Upper lobe of left lung (tissue), 4 donors: ENCODE measurements at regions not wholly inside any gene's neighbourhood (a gene's known extent, or its start where the extent isn't known, plus 50 kb on each side); places are given as distances from the start of the nearest gene placed in this dataset.

ENCODE experiments used
- POLR2AphosphoS5 ChIP-seq, 2 donors: sonication (generic); formaldehyde crosslinking; IDR thresholded peaks; one replicate each; pipeline ENCODE4 v1.5.1; 2017; ENCODE audit warnings: antibody characterized with exemption in 2 of 2
- TF ChIP-seq, protein P1 (sequence below), 6 experiments: fragments of 450-650 bp in 4 of 6; fragments of 200-600 bp in 2 of 6; sonication (generic) in 2 of 6; IDR thresholded peaks; one replicate each; pipeline ENCODE4 v1.5.1; 2016 to 2019; ENCODE audit warnings: antibody characterized with exemption in 6 of 6

DNA sequence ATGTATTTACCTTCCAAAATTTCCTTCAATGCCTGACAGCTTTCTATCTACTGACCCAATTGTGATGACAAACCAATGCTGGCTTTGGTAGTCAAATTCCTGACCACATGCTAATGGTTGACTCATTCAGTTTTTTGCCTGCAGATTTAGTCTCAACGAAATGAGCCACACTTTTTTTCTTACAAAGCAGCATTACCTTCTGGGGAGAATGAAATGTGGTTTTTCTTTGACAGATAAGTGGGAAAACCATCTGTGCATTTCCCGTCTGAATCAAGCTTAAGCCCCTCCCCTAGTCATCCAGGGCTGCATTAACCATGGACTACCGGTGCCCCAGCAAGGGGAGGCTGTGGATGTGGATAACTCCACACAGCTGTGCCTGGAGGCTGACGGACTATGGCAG lies 99.6 kb upstream of the TAF11L2 start:
- no peak for TF ChIP-seq POLR2AphosphoS5 (IDR thresholded peaks at IDR 0.05)
- TF ChIP-seq, protein P1, sequence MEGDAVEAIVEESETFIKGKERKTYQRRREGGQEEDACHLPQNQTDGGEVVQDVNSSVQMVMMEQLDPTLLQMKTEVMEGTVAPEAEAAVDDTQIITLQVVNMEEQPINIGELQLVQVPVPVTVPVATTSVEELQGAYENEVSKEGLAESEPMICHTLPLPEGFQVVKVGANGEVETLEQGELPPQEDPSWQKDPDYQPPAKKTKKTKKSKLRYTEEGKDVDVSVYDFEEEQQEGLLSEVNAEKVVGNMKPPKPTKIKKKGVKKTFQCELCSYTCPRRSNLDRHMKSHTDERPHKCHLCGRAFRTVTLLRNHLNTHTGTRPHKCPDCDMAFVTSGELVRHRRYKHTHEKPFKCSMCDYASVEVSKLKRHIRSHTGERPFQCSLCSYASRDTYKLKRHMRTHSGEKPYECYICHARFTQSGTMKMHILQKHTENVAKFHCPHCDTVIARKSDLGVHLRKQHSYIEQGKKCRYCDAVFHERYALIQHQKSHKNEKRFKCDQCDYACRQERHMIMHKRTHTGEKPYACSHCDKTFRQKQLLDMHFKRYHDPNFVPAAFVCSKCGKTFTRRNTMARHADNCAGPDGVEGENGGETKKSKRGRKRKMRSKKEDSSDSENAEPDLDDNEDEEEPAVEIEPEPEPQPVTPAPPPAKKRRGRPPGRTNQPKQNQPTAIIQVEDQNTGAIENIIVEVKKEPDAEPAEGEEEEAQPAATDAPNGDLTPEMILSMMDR (IDR thresholded peaks at IDR 0.05) = no peak
